Endothelial cell (in vitro differentiated cells): ENCODE measurements at regions not wholly inside any gene's neighbourhood (a gene's known extent, or its start where the extent isn't known, plus 50 kb on each side); places are given as distances from the start of the nearest gene placed in this dataset.

Source experiments
- DNase-seq: peaks from one replicate; pipeline ENCODE4 v3.0.0; 2021; ENCODE audit warnings: low spot score
- H3K27ac Mint-ChIP-seq: one replicate; pipeline ENCODE4 v1.8.0; 2021; ENCODE audit warnings: mixed read lengths, inconsistent platforms; ENCODE audit not compliant: unreplicated experiment
- H3K27me3 Mint-ChIP-seq: one replicate; pipeline ENCODE4 v1.8.0; 2021; ENCODE audit warnings: mild to moderate bottlenecking, moderate library complexity, mixed read lengths, inconsistent platforms; ENCODE audit not compliant: unreplicated experiment
- H3K36me3 Mint-ChIP-seq: one replicate; pipeline ENCODE4 v1.8.0; 2021; ENCODE audit warnings: mild to moderate bottlenecking, low read depth, mixed read lengths, inconsistent platforms; ENCODE audit not compliant: unreplicated experiment
- H3K4me1 Mint-ChIP-seq: one replicate; pipeline ENCODE4 v1.8.0; 2021; ENCODE audit warnings: mild to moderate bottlenecking, mixed read lengths, inconsistent platforms; ENCODE audit not compliant: unreplicated experiment
- H3K4me3 Mint-ChIP-seq: one replicate; pipeline ENCODE4 v1.8.0; 2021; ENCODE audit warnings: mild to moderate bottlenecking, mixed read lengths, inconsistent platforms; ENCODE audit not compliant: unreplicated experiment
- H3K9me3 Mint-ChIP-seq: one replicate; pipeline ENCODE4 v1.8.0; 2021; ENCODE audit warnings: mixed read lengths, inconsistent platforms; ENCODE audit not compliant: unreplicated experiment
- TF ChIP-seq, protein P1 (sequence below): fragments of 200-600 bp; sonication (generic); IDR thresholded peaks from one replicate; pipeline ENCODE4 v1.5.0; 2021; ENCODE audit warnings: antibody characterized with exemption; ENCODE audit not compliant: unreplicated experiment

DNA sequence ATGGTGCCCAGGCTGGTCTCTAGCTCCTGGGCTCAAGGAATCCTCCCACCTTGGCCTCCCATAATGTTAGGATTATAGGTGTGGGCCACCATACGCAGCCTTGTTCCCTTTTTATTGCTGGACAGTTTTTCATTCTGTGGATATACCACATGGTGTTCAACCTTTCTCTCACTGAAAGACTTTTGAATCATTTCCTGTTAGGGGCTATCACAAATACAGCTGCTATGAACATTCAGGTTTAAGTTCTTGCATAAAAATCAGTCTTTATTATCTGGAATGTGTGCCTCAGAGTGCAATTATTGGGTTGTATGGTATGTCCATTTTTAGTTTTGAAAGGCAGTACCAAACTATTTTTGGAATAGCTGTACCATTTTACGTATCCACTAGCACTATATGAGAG lies 647.2 kb downstream of the LIG4 start:
- H3K4me3 Mint-ChIP-seq, result no peak overlapping the region
- DNase-seq, result no peak
- H3K9me3 Mint-ChIP-seq, result no peaks in the 10 kb centered on the region
- H3K27ac Mint-ChIP-seq, result no peak overlapping the region
- peaks cover 20% of the 10 kb centered on the region for H3K4me1 Mint-ChIP-seq
- no peaks in the 10 kb centered on the region for H3K36me3 Mint-ChIP-seq
- TF ChIP-seq, protein P1, sequence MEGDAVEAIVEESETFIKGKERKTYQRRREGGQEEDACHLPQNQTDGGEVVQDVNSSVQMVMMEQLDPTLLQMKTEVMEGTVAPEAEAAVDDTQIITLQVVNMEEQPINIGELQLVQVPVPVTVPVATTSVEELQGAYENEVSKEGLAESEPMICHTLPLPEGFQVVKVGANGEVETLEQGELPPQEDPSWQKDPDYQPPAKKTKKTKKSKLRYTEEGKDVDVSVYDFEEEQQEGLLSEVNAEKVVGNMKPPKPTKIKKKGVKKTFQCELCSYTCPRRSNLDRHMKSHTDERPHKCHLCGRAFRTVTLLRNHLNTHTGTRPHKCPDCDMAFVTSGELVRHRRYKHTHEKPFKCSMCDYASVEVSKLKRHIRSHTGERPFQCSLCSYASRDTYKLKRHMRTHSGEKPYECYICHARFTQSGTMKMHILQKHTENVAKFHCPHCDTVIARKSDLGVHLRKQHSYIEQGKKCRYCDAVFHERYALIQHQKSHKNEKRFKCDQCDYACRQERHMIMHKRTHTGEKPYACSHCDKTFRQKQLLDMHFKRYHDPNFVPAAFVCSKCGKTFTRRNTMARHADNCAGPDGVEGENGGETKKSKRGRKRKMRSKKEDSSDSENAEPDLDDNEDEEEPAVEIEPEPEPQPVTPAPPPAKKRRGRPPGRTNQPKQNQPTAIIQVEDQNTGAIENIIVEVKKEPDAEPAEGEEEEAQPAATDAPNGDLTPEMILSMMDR, result no peak
- no peaks in the 10 kb centered on the region for H3K27me3 Mint-ChIP-seq

DNA sequence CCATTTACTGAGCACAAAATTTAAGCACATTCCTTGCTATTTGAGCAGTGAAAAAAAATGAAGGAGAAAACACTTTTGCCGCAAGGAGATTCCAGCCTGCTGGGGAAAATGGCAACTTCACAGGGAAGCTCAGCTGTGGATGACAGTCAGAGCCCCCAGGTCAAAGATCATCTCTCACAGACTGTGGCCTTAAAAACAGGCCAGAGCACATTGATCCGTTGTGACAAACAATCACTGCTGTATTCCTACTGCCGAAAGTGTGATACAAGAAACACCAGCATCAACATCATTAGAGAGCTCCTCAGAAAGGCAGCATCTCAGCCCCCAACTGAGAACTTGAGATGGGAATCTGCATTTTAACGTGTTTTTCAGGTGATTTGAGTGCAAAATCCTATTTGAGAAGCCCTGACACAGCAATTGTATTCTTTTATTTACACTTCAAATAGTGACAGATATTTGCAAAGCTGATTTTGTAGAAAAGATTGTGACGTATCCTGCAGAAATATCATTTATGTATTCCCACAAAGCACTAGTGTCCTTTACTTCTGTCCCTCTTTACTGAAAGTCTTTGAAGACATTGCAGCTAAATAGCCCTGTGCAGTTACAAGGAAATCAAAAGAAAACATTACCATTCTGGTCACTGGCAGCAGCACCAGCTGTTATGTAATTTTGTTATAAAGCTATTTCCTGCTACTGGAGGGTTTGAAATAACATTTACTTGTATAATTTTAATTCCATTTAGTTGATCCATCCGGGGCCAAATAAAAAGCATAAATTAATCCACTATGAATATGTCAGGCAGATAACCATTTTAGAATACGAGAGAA lies 652.0 kb downstream of the LIG4 start:
- Mint-ChIP-seq H3K27ac (no peak overlapping the region), H3K4me3 (no peak overlapping the region), H3K27me3 (no peaks in the 10 kb centered on the region), H3K36me3 (no peaks in the 10 kb centered on the region), H3K4me1 (peaks cover 32% of the 10 kb centered on the region), H3K9me3 (no peaks in the 10 kb centered on the region)
- DNase-seq, result no peak
- TF ChIP-seq, protein P1, result no peak

DNA sequence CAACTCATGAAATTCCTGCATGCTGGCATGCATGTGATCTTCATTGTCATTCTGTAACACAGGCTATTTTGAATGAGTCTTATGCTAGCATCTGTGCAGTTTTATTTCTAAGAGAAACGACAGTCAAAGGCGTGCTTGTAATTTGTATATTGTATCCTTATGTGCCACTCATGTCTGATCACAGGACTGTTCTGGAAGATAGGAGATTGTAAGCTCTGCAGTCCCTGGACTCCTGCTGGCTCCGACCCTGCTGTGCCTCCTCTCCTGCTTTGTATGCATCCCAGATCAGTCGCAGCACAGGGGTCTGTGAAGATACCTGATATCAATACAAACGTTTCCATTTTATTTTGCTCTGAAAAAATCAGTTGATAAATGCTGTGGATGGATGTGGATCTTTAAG lies 653.1 kb downstream of the LIG4 start:
- TF ChIP-seq, protein P1, result no peak
- Mint-ChIP-seq H3K9me3 (no peaks in the 10 kb centered on the region), H3K36me3 (no peaks in the 10 kb centered on the region), H3K4me1 (peaks cover 32% of the 10 kb centered on the region), H3K4me3 (no peak overlapping the region), H3K27me3 (no peaks in the 10 kb centered on the region), H3K27ac (no peak overlapping the region)
- DNase-seq, result no peak

DNA sequence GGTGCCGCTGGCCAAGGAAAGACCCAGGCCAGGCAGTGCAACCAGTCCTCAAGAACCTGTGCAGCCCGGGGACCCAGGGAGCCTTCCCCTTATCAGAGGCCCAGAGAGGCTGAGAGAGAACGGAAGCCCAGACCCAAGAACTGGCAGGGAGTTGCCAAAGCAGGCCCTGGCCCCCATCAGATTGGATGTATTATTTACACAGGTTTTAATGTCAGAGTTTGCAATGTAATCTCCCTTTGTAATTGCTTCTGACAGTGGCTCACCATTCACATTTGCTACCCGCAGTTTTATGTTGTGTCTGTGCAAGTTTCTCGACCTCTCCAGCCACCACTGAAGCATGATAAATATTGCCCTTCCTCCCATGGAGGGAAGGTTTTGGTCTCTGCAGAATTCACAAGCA lies 660.9 kb downstream of the LIG4 start:
- Mint-ChIP-seq H3K36me3 (no peaks in the 10 kb centered on the region), H3K9me3 (no peaks in the 10 kb centered on the region), H3K27ac (no peak overlapping the region), H3K4me3 (no peak overlapping the region), H3K4me1 (no peaks in the 10 kb centered on the region), H3K27me3 (no peaks in the 10 kb centered on the region)
- DNase-seq, result no peak
- TF ChIP-seq, protein P1, result no peak

DNA sequence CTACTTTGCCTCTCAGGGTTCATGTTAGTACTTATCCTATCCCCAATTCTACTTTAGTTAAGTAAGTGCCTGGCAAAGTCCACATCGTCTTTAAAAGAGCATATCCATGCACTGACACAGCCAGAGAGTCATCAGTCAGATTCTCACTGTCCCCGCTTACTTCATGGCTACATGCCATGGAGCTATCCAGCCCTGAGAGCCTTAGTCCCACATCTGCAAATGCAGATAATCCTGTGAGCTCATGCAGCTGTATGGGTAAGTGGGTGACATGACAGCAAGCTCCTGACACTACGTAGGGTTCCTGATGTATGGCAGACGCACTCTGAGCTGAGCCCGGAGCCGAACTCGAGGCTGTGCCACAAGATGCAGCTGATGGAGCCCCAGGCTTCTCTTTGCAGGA lies 661.5 kb downstream of the LIG4 start:
- H3K4me3 Mint-ChIP-seq, result no peak overlapping the region

More for the DNA sequence above, 661.5 kb downstream of the LIG4 start:
- H3K9me3 Mint-ChIP-seq, result no peaks in the 10 kb centered on the region
- DNase-seq, result no peak
- no peaks in the 10 kb centered on the region for H3K36me3 Mint-ChIP-seq
- no peaks in the 10 kb centered on the region for H3K27me3 Mint-ChIP-seq
- H3K4me1 Mint-ChIP-seq, result no peaks in the 10 kb centered on the region
- TF ChIP-seq, protein P1, result no peak
- no peak overlapping the region for H3K27ac Mint-ChIP-seq
